ENCODE measurements at regions not wholly inside any gene's neighbourhood (a gene's known extent, or its start where the extent isn't known, plus 50 kb on each side); places are given as distances from the start of the nearest gene placed in this dataset.
"Not testable (repeated sequence)": the region's sequence is repeated elsewhere in the genome, so short reads cannot be mapped to it uniquely, and the experiment has no call there.

GRCh38 chr15:46955576-46955975 lies 761.7 kb upstream of the SEMA6D start:
- intact Hi-C loops (cut with micrococcal nuclease) = no loop called here
- Histone ChIP-seq H3K27me3 (ENCODE audit: low read depth) (no peaks in the 10 kb centered on the region), H3K9me3 (replicated peaks) (peaks cover 5% of the 10 kb centered on the region), H3K36me3 (no peaks in the 10 kb centered on the region), H3K4me3 (no peak overlapping the region), H3K4me1 (peaks cover 21% of the 10 kb centered on the region), H3K27ac (replicated peaks) (no peak overlapping the region)
- TF ChIP-seq CTCF (IDR thresholded peaks at IDR 0.05; ENCODE audit: borderline replicate concordance) = no peak
- no peak for DNase-seq

GRCh38 chr15:46956456-46956855 lies 760.8 kb upstream of the SEMA6D start:
- H3K9me3 ChIP-seq (replicated peaks) = no peaks in the 10 kb centered on the region
- intact Hi-C loops (cut with micrococcal nuclease) = no loop called here
- H3K36me3 ChIP-seq = no peaks in the 10 kb centered on the region
- TF ChIP-seq CTCF (IDR thresholded peaks at IDR 0.05; ENCODE audit: borderline replicate concordance) = no peak
- peak overlapping the region; percentile 43 for H3K27ac ChIP-seq (replicated peaks)
- H3K27me3 ChIP-seq (ENCODE audit: low read depth) = no peaks in the 10 kb centered on the region
- no peak overlapping the region for H3K4me3 ChIP-seq
- peaks cover 29% of the 10 kb centered on the region for H3K4me1 ChIP-seq
- DNase-seq = peak; percentile 19

GRCh38 chr15:46956881-46957280 lies 760.4 kb upstream of the SEMA6D start:
- DNase-seq = no peak
- intact Hi-C loops (cut with micrococcal nuclease) = no loop called here
- no peak for TF ChIP-seq CTCF (IDR thresholded peaks at IDR 0.05; ENCODE audit: borderline replicate concordance)
- H3K36me3 ChIP-seq = no peaks in the 10 kb centered on the region
- H3K4me3 ChIP-seq = no peak overlapping the region
- peak overlapping the region; percentile 43 for H3K27ac ChIP-seq (replicated peaks)
- no peaks in the 10 kb centered on the region for H3K27me3 ChIP-seq (ENCODE audit: low read depth)
- H3K4me1 ChIP-seq = peaks cover 34% of the 10 kb centered on the region
- H3K9me3 ChIP-seq (replicated peaks) = no peaks in the 10 kb centered on the region

- intact Hi-C loops (cut with micrococcal nuclease) = no loop called here
These were observed 756.7 kb upstream of the SEMA6D start for GRCh38 chr15:46960581-46960980.

GRCh38 chr15:46961795-46962194 lies 755.5 kb upstream of the SEMA6D start:
- Histone ChIP-seq H3K36me3 (no peaks in the 10 kb centered on the region), H3K9me3 (replicated peaks) (peaks cover 12% of the 10 kb centered on the region), H3K27ac (replicated peaks) (peak overlapping the region; percentile 46), H3K4me1 (peaks cover 27% of the 10 kb centered on the region), H3K4me3 (no peak overlapping the region), H3K27me3 (ENCODE audit: low read depth) (no peaks in the 10 kb centered on the region)
- TF ChIP-seq CTCF (IDR thresholded peaks at IDR 0.05; ENCODE audit: borderline replicate concordance) = no peak
- intact Hi-C loops (cut with micrococcal nuclease) = no loop called here
- no peak for DNase-seq

More at GRCh38 chr15:46960581-46960980, 756.7 kb upstream of the SEMA6D start:
- H3K27me3 ChIP-seq (ENCODE audit: low read depth) = no peaks in the 10 kb centered on the region
- no peak for TF ChIP-seq CTCF (IDR thresholded peaks at IDR 0.05; ENCODE audit: borderline replicate concordance)
- no peak overlapping the region for H3K4me3 ChIP-seq
- peaks cover 36% of the 10 kb centered on the region for H3K4me1 ChIP-seq
- no peak overlapping the region for H3K27ac ChIP-seq (replicated peaks)
- DNase-seq = no peak
- peaks cover 12% of the 10 kb centered on the region for H3K9me3 ChIP-seq (replicated peaks)
- H3K36me3 ChIP-seq = no peaks in the 10 kb centered on the region

GRCh38 chr15:46988055-46988454 lies 729.2 kb upstream of the SEMA6D start:
- DNase-seq; H3K27ac ChIP-seq (replicated peaks); H3K4me1 ChIP-seq; H3K4me3 ChIP-seq; intact Hi-C loops (cut with micrococcal nuclease); H3K36me3 ChIP-seq; H3K27me3 ChIP-seq (ENCODE audit: low read depth): not testable (repeated sequence)
- H3K9me3 ChIP-seq (replicated peaks) = peaks cover 51% of the 10 kb centered on the region
